ENCODE measurements at regions not wholly inside any gene's neighbourhood (a gene's known extent, or its start where the extent isn't known, plus 50 kb on each side); places are given as distances from the start of the nearest gene placed in this dataset.

DNA sequence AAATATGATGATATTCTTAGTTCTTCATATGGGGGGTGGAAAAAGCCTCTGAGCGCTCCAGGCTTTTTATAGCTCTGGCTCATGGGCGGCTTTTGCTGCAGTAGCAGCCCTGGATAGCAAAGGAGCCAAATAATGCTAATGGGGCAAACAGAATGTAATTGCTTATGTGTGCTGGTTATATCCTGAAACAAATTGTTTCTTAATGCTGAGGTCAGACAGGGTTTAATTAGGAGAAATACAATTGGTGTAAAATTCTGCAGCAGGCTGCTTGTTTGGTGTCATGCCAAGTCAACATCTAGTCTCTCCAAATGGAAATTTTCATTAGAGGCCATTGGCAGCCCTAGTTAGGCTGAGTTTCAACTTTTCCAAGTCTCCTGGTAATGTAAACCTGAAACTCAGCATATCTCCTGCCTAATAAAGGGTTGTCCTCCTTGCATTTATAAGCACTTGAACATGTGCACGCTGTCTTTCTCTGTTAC is 530.1 kb upstream of the NOX3 start:
- TF ChIP-seq POLR2A (IDR thresholded peaks at IDR 0.05), result no peak
- TF ChIP-seq CTCF (IDR thresholded peaks at IDR 0.05), result no peak
